DND-41 (cell line): ENCODE measurements at regions not wholly inside any gene's neighbourhood (a gene's known extent, or its start where the extent isn't known, plus 50 kb on each side); places are given as distances from the start of the nearest gene placed in this dataset.
"Not testable (repeated sequence)": the region's sequence is repeated elsewhere in the genome, so short reads cannot be mapped to it uniquely, and the experiment has no call there.

Source experiments
- ATAC-seq: fragments of 200-7000 bp; cut with Tn5 transposase; 3 replicates; pipeline ENCODE4 v1.9.1; 2021; ENCODE audit warnings: low read depth; ENCODE audit not compliant: insufficient read depth
- DNase-seq: peaks from one replicate; pipeline ENCODE4 v3.0.0-alpha.2; 2020
- H2AFZ ChIP-seq: 2 replicates; pipeline ENCODE4 v1.6.0; 2012; ENCODE audit warnings: low read depth, low read length
- H3K27ac ChIP-seq: 2 replicates; pipeline ENCODE4 v1.5.1; 2012; ENCODE audit warnings: low read length, inconsistent platforms
- H3K27me3 ChIP-seq: fragments of 200-600 bp; sonication (generic); 2 replicates; pipeline ENCODE4 v1.6.0; 2012; ENCODE audit warnings: low read length, mild to moderate bottlenecking, inconsistent platforms; ENCODE audit not compliant: insufficient read depth, poor library complexity
- H3K36me3 ChIP-seq: 2 replicates; pipeline ENCODE4 v1.5.1; 2012; ENCODE audit warnings: low read length, inconsistent platforms; ENCODE audit not compliant: insufficient read depth
- H3K4me1 ChIP-seq: 2 replicates; pipeline ENCODE4 v1.5.1; 2012; ENCODE audit warnings: mild to moderate bottlenecking, low read length; ENCODE audit not compliant: insufficient read depth
- H3K4me2 ChIP-seq: 2 replicates; pipeline ENCODE4 v1.6.0; 2012; ENCODE audit warnings: mild to moderate bottlenecking, moderate library complexity, low read length, inconsistent platforms; ENCODE audit not compliant: insufficient read depth
- H3K4me3 ChIP-seq, 2 experiments: fragments of 200-600 bp in 1 of 2; shearing (Covaris generic) in 1 of 2; 2 replicates each; pipeline ENCODE4 v1.5.1; 2012 to 2016; ENCODE audit warnings: inconsistent platforms in 2 of 2, low read length in 2 of 2, mild to moderate bottlenecking in 2 of 2, low read depth in 1 of 2, moderate library complexity in 1 of 2
- H3K79me2 ChIP-seq: 2 replicates; pipeline ENCODE4 v1.6.0; 2012; ENCODE audit warnings: low read length, inconsistent platforms; ENCODE audit not compliant: insufficient read depth
- H3K9ac ChIP-seq: 2 replicates; pipeline ENCODE4 v1.6.0; 2012; ENCODE audit warnings: low read depth, mild to moderate bottlenecking, inconsistent platforms, low read length, moderate library complexity
- H3K9me3 ChIP-seq: 2 replicates; pipeline ENCODE4 v1.5.1; 2012; ENCODE audit warnings: low read length, moderate library complexity, mild to moderate bottlenecking, inconsistent platforms; ENCODE audit not compliant: insufficient read depth, severe bottlenecking
- H4K20me1 ChIP-seq: 2 replicates; pipeline ENCODE4 v1.6.0; 2012; ENCODE audit warnings: low read length; ENCODE audit not compliant: insufficient read depth
- CTCF ChIP-seq: IDR thresholded peaks from 2 replicates; pipeline ENCODE4 v1.5.1; 2012; ENCODE audit warnings: borderline replicate concordance, low read length, moderate library complexity, mild to moderate bottlenecking; ENCODE audit not compliant: poor library complexity, severe bottlenecking; ENCODE audit errors: extremely low read depth
- EZH2 ChIP-seq: IDR thresholded peaks from 3 replicates; pipeline ENCODE4 v1.6.1; 2012; ENCODE audit warnings: borderline replicate concordance, low read depth, mild to moderate bottlenecking, moderate library complexity, low read length, inconsistent platforms; ENCODE audit not compliant: severe bottlenecking

GRCh38 chr4:125229596-125230058 lies 85.1 kb upstream of the FAT4 start:
- Histone ChIP-seq H3K27ac (no peak overlapping the region), H3K4me2 (no peak overlapping the region), H3K9ac (no peak overlapping the region), H3K4me1 (no peaks in the 10 kb centered on the region), H4K20me1 (no peaks in the 10 kb centered on the region), H2AFZ (no peak overlapping the region), H3K36me3 (no peaks in the 10 kb centered on the region), H3K4me3 (no peak overlapping the region), H3K27me3 (no peaks in the 10 kb centered on the region), H3K79me2 (no peaks in the 10 kb centered on the region), H3K9me3 (no peaks in the 10 kb centered on the region)
- TF ChIP-seq CTCF: no peak
- no peak for TF ChIP-seq EZH2
- DNase-seq: no peak
- ATAC-seq: no peak

GRCh38 chr4:125225806-125226205 lies 88.9 kb upstream of the FAT4 start:
- no peaks in the 10 kb centered on the region for H3K79me2 ChIP-seq
- H3K9ac ChIP-seq: no peak overlapping the region
- DNase-seq: no peak
- H3K36me3 ChIP-seq: no peaks in the 10 kb centered on the region
- no peak for ATAC-seq
- H3K27me3 ChIP-seq: no peaks in the 10 kb centered on the region
- H3K27ac ChIP-seq: no peak overlapping the region
- H3K9me3 ChIP-seq: no peaks in the 10 kb centered on the region
- no peak overlapping the region for H3K4me3 ChIP-seq
- H3K4me2 ChIP-seq: no peak overlapping the region
- no peaks in the 10 kb centered on the region for H3K4me1 ChIP-seq
- no peaks in the 10 kb centered on the region for H4K20me1 ChIP-seq
- no peak overlapping the region for H2AFZ ChIP-seq
- no peak for TF ChIP-seq CTCF
- no peak for TF ChIP-seq EZH2

GRCh38 chr4:125200556-125200955 lies 114.2 kb upstream of the FAT4 start:
- Histone ChIP-seq H3K9me3 (no peaks in the 10 kb centered on the region), H2AFZ (no peak overlapping the region), H3K4me1 (no peaks in the 10 kb centered on the region), H3K27ac (no peak overlapping the region), H3K4me3 (no peak overlapping the region), H3K4me2 (no peak overlapping the region), H3K79me2 (no peaks in the 10 kb centered on the region), H4K20me1 (no peaks in the 10 kb centered on the region), H3K36me3 (no peaks in the 10 kb centered on the region), H3K9ac (no peak overlapping the region), H3K27me3 (no peaks in the 10 kb centered on the region)
- no peak for DNase-seq
- TF ChIP-seq EZH2: no peak
- TF ChIP-seq CTCF: no peak
- no peak for ATAC-seq

- no peaks in the 10 kb centered on the region for H4K20me1 ChIP-seq
- H3K36me3 ChIP-seq: no peaks in the 10 kb centered on the region
- no peaks in the 10 kb centered on the region for H3K27me3 ChIP-seq
- H2AFZ ChIP-seq: no peak overlapping the region
- no peaks in the 10 kb centered on the region for H3K79me2 ChIP-seq
- no peaks in the 10 kb centered on the region for H3K4me1 ChIP-seq
- no peak overlapping the region for H3K27ac ChIP-seq
- no peak overlapping the region for H3K4me2 ChIP-seq
- ATAC-seq (no peak), DNase-seq (no peak)
- H3K9ac ChIP-seq: no peak overlapping the region
- TF ChIP-seq CTCF (no peak), EZH2 (no peak)
- no peak overlapping the region for H3K4me3 ChIP-seq
- H3K9me3 ChIP-seq: no peaks in the 10 kb centered on the region
These were observed 115.8 kb upstream of the FAT4 start for GRCh38 chr4:125198916-125199315.

- ATAC-seq, H4K20me1 ChIP-seq: not testable (repeated sequence)
These were observed 122.8 kb upstream of the FAT4 start for GRCh38 chr4:125191874-125192459.

More at GRCh38 chr4:125191874-125192459, 122.8 kb upstream of the FAT4 start:
- H3K4me3 ChIP-seq, H3K9ac ChIP-seq, H3K4me2 ChIP-seq, H3K4me1 ChIP-seq, DNase-seq, H3K9me3 ChIP-seq, H3K27me3 ChIP-seq, H3K79me2 ChIP-seq, H3K36me3 ChIP-seq, H3K27ac ChIP-seq, H2AFZ ChIP-seq: not testable (repeated sequence)
